ENCODE measurements at regions not wholly inside any gene's neighbourhood (a gene's known extent, or its start where the extent isn't known, plus 50 kb on each side); places are given as distances from the start of the nearest gene placed in this dataset.
"Not testable (repeated sequence)": the region's sequence is repeated elsewhere in the genome, so short reads cannot be mapped to it uniquely, and the experiment has no call there.

GRCh38 chr4:32929796-32930699, 2209.9 kb downstream of the PCDH7 start:
- H3K27ac ChIP-seq (ENCODE audit: low read length): no peak overlapping the region
- no peaks in the 10 kb centered on the region for H3K36me3 ChIP-seq (ENCODE audit: control insufficient read depth, insufficient read depth, low read length)
- H3K27me3 ChIP-seq (ENCODE audit: control insufficient read depth, insufficient read depth, low read length): no peaks in the 10 kb centered on the region
- H3K9me3 ChIP-seq (ENCODE audit: control insufficient read depth, insufficient read depth, low read length): no peaks in the 10 kb centered on the region
- no CpG with 5 or more reads among the region's 4 CpGs for WGBS (ENCODE audit: insufficient coverage, insufficient read length)
- DNase-seq (ENCODE audit: low read depth, low spot score): no peak
- no peaks in the 10 kb centered on the region; the same call in 1 of the 2 replicates for H3K4me1 ChIP-seq (ENCODE audit: control insufficient read depth, insufficient read depth, low read length)
- no peak overlapping the region for H3K4me3 ChIP-seq (ENCODE audit: low read length)

- no peaks in the 10 kb centered on the region for H3K36me3 ChIP-seq (ENCODE audit: control insufficient read depth, insufficient read depth, low read length)
- WGBS (ENCODE audit: insufficient coverage, insufficient read length): no CpG with 5 or more reads among the region's 1 CpG
Measured at GRCh38 chr4:32930700-32931099, 2210.5 kb downstream of the PCDH7 start.

GRCh38 chr4:32931475-32931874, 2211.3 kb downstream of the PCDH7 start:
- H3K4me1 ChIP-seq (ENCODE audit: control insufficient read depth, insufficient read depth, low read length): no peaks in the 10 kb centered on the region; the same call in 1 of the 2 replicates
- H3K4me3 ChIP-seq (ENCODE audit: low read length): no peak overlapping the region
- no CpG with 5 or more reads among the region's 3 CpGs for WGBS (ENCODE audit: insufficient coverage, insufficient read length)
- no peak overlapping the region for H3K27ac ChIP-seq (ENCODE audit: low read length)
- no peaks in the 10 kb centered on the region for H3K27me3 ChIP-seq (ENCODE audit: control insufficient read depth, insufficient read depth, low read length)
- DNase-seq (ENCODE audit: low read depth, low spot score): no peak
- no peaks in the 10 kb centered on the region for H3K9me3 ChIP-seq (ENCODE audit: control insufficient read depth, insufficient read depth, low read length)
- no peaks in the 10 kb centered on the region for H3K36me3 ChIP-seq (ENCODE audit: control insufficient read depth, insufficient read depth, low read length)

More at GRCh38 chr4:32930700-32931099, 2210.5 kb downstream of the PCDH7 start:
- Histone ChIP-seq H3K27me3 (ENCODE audit: control insufficient read depth, insufficient read depth, low read length) (no peaks in the 10 kb centered on the region), H3K4me1 (ENCODE audit: control insufficient read depth, insufficient read depth, low read length) (no peaks in the 10 kb centered on the region; the same call in 1 of the 2 replicates), H3K9me3 (ENCODE audit: control insufficient read depth, insufficient read depth, low read length) (no peaks in the 10 kb centered on the region), H3K27ac (ENCODE audit: low read length) (no peak overlapping the region), H3K4me3 (ENCODE audit: low read length) (no peak overlapping the region)
- DNase-seq (ENCODE audit: low read depth, low spot score): no peak

- no peak for DNase-seq (ENCODE audit: low read depth, low spot score)
- H3K36me3 ChIP-seq (ENCODE audit: control insufficient read depth, insufficient read depth, low read length): no peaks in the 10 kb centered on the region
- no peaks in the 10 kb centered on the region; the same call in 1 of the 2 replicates for H3K4me1 ChIP-seq (ENCODE audit: control insufficient read depth, insufficient read depth, low read length)
- no peak overlapping the region for H3K4me3 ChIP-seq (ENCODE audit: low read length)
- no peaks in the 10 kb centered on the region for H3K9me3 ChIP-seq (ENCODE audit: control insufficient read depth, insufficient read depth, low read length)
- H3K27me3 ChIP-seq (ENCODE audit: control insufficient read depth, insufficient read depth, low read length): no peaks in the 10 kb centered on the region
- no peak overlapping the region for H3K27ac ChIP-seq (ENCODE audit: low read length)
Measured at GRCh38 chr4:32932156-32932555, 2212.0 kb downstream of the PCDH7 start.

DNA sequence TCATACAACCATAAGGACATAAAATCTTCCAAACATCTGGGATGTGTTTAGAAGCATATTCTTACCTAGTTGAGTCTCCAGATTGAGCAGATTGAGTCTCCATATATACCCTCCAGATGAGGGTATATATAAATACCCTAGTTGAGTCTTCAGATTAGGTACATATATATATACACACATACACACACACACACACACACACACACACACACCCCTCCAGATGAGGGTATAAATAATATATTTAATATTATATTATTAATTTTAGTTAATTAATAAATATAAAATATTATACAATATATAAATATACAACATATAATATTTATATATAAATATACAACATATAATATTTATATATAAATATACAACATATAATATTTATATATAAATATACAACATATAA, 2219.1 kb downstream of the PCDH7 start:
- not testable (repeated sequence) for H3K9me3 ChIP-seq (ENCODE audit: control insufficient read depth, insufficient read depth, low read length); H3K36me3 ChIP-seq (ENCODE audit: control insufficient read depth, insufficient read depth, low read length); H3K4me3 ChIP-seq (ENCODE audit: low read length); DNase-seq (ENCODE audit: low read depth, low spot score); H3K27ac ChIP-seq (ENCODE audit: low read length); H3K4me1 ChIP-seq (ENCODE audit: control insufficient read depth, insufficient read depth, low read length); H3K27me3 ChIP-seq (ENCODE audit: control insufficient read depth, insufficient read depth, low read length)

DNA sequence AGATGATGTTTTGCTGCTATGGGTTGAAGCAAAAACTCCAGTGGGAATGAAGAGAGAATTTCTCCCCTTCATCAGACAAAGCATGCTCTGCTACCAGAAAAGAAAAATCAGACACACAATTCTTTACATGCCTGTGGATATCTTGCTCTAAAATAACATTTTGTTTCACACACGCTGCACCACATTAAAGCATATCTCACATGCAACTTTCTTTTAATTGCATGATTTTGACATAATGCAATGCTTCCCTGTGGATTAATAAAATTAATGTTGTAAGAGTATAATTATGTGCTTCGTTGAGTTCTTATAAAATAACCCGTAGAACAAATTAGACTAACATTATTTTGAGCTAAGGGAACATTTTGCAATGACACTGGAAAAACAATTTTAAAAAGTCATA, 2230.7 kb downstream of the PCDH7 start:
- no peak overlapping the region for H3K4me3 ChIP-seq (ENCODE audit: low read length)
- no peaks in the 10 kb centered on the region for H3K36me3 ChIP-seq (ENCODE audit: control insufficient read depth, insufficient read depth, low read length)
- no peaks in the 10 kb centered on the region for H3K4me1 ChIP-seq (ENCODE audit: control insufficient read depth, insufficient read depth, low read length)
- H3K9me3 ChIP-seq (ENCODE audit: control insufficient read depth, insufficient read depth, low read length): no peaks in the 10 kb centered on the region
- WGBS (ENCODE audit: insufficient coverage, insufficient read length): no CpG with 5 or more reads among the region's 3 CpGs
- no peak overlapping the region for H3K27ac ChIP-seq (ENCODE audit: low read length)
- DNase-seq (ENCODE audit: low read depth, low spot score): no peak
- H3K27me3 ChIP-seq (ENCODE audit: control insufficient read depth, insufficient read depth, low read length): no peaks in the 10 kb centered on the region

- Histone ChIP-seq H3K9me3 (ENCODE audit: control insufficient read depth, insufficient read depth, low read length) (no peaks in the 10 kb centered on the region), H3K4me1 (ENCODE audit: control insufficient read depth, insufficient read depth, low read length) (no peaks in the 10 kb centered on the region), H3K27me3 (ENCODE audit: control insufficient read depth, insufficient read depth, low read length) (no peaks in the 10 kb centered on the region), H3K27ac (ENCODE audit: low read length) (no peak overlapping the region), H3K36me3 (ENCODE audit: control insufficient read depth, insufficient read depth, low read length) (no peaks in the 10 kb centered on the region), H3K4me3 (ENCODE audit: low read length) (no peak overlapping the region)
- WGBS (ENCODE audit: insufficient coverage, insufficient read length): no CpG with 5 or more reads among the region's 2 CpGs
- no peak for DNase-seq (ENCODE audit: low read depth, low spot score)
Measured at GRCh38 chr4:32958586-32958985, 2238.4 kb downstream of the PCDH7 start.

GRCh38 chr4:32962100-32962499, 2241.9 kb downstream of the PCDH7 start:
- WGBS (ENCODE audit: insufficient coverage, insufficient read length): no CpG with 5 or more reads among the region's 2 CpGs
- H3K36me3 ChIP-seq (ENCODE audit: control insufficient read depth, insufficient read depth, low read length): no peaks in the 10 kb centered on the region
- H3K9me3 ChIP-seq (ENCODE audit: control insufficient read depth, insufficient read depth, low read length): no peaks in the 10 kb centered on the region
- no peak for DNase-seq (ENCODE audit: low read depth, low spot score)
- H3K4me3 ChIP-seq (ENCODE audit: low read length): no peak overlapping the region
- no peaks in the 10 kb centered on the region for H3K4me1 ChIP-seq (ENCODE audit: control insufficient read depth, insufficient read depth, low read length)
- H3K27ac ChIP-seq (ENCODE audit: low read length): no peak overlapping the region
- no peaks in the 10 kb centered on the region for H3K27me3 ChIP-seq (ENCODE audit: control insufficient read depth, insufficient read depth, low read length)

DNA sequence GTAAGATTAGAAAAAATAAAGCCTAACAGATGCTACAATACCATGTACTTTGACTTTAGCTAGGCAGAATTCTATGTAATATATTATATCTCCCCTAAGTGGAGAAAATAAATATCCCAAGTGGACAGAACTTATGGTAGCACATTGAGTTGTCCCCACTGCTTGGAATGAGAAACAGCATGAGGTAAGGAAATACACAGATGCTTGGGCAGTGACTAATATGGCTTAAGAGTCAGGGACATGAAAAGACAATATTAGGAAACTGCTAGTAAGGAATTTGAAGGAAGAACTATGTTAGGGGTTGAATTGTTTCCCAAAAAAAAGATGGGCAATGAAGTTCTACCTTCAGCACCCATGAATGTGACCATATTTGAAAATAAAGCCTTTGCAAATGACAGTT, 2265.1 kb downstream of the PCDH7 start:
- no peak for DNase-seq (ENCODE audit: low read depth, low spot score)
- H3K27me3 ChIP-seq (ENCODE audit: control insufficient read depth, insufficient read depth, low read length): no peaks in the 10 kb centered on the region
- no peaks in the 10 kb centered on the region for H3K36me3 ChIP-seq (ENCODE audit: control insufficient read depth, insufficient read depth, low read length)
- no peak overlapping the region for H3K27ac ChIP-seq (ENCODE audit: low read length)
- no peaks in the 10 kb centered on the region for H3K9me3 ChIP-seq (ENCODE audit: control insufficient read depth, insufficient read depth, low read length)
- no peaks in the 10 kb centered on the region for H3K4me1 ChIP-seq (ENCODE audit: control insufficient read depth, insufficient read depth, low read length)
- H3K4me3 ChIP-seq (ENCODE audit: low read length): no peak overlapping the region

DNA sequence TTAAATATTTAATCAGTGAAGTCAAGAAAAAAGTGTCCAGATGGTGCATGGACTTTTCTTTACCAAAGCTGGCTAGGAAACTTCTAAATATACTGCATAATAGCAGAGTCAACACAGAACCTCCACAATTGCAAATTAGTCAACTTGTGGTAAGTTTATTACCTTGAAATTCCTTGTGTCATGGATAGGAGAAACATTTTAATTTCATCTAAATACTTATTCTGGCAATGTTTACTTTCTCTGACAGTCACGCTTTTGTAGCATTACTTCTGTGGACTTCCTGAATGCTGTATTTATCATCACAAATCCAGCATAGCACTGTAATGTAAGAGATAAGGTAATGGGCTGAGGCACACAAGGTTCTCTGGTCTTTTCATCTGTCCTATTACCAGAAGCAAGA, 2266.1 kb downstream of the PCDH7 start:
- no peaks in the 10 kb centered on the region for H3K4me1 ChIP-seq (ENCODE audit: control insufficient read depth, insufficient read depth, low read length)
- no CpG with 5 or more reads among the region's 1 CpG for WGBS (ENCODE audit: insufficient coverage, insufficient read length)
- no peaks in the 10 kb centered on the region for H3K9me3 ChIP-seq (ENCODE audit: control insufficient read depth, insufficient read depth, low read length)
- no peak for DNase-seq (ENCODE audit: low read depth, low spot score)
- H3K27ac ChIP-seq (ENCODE audit: low read length): no peak overlapping the region
- H3K4me3 ChIP-seq (ENCODE audit: low read length): no peak overlapping the region
- no peaks in the 10 kb centered on the region for H3K27me3 ChIP-seq (ENCODE audit: control insufficient read depth, insufficient read depth, low read length)
- H3K36me3 ChIP-seq (ENCODE audit: control insufficient read depth, insufficient read depth, low read length): no peaks in the 10 kb centered on the region

DNA sequence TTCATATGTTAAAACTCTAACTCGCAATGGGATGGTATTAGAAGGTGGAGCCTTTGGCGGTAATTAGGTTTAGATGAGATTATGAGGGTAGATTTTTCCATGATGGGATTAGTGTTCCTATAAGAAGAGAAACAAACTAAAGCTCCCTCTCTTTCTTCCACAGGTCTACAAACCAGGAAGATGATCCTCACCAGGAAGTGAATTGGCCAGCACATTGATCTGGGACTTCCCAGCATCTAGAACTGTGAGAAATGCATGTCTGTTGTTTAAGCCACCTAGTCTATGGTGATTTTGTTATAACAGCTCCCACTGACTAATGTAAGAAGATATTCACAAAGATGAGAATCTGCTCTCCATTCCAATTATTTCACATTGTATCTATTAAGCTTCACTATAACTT, 2266.9 kb downstream of the PCDH7 start:
- H3K36me3 ChIP-seq (ENCODE audit: control insufficient read depth, insufficient read depth, low read length): no peaks in the 10 kb centered on the region
- H3K27ac ChIP-seq (ENCODE audit: low read length): no peak overlapping the region
- no peak overlapping the region for H3K4me3 ChIP-seq (ENCODE audit: low read length)
- no peaks in the 10 kb centered on the region for H3K4me1 ChIP-seq (ENCODE audit: control insufficient read depth, insufficient read depth, low read length)
- no peaks in the 10 kb centered on the region for H3K9me3 ChIP-seq (ENCODE audit: control insufficient read depth, insufficient read depth, low read length)
- no peak for DNase-seq (ENCODE audit: low read depth, low spot score)
- no CpG with 5 or more reads among the region's 2 CpGs for WGBS (ENCODE audit: insufficient coverage, insufficient read length)
- no peaks in the 10 kb centered on the region for H3K27me3 ChIP-seq (ENCODE audit: control insufficient read depth, insufficient read depth, low read length)

Measured in iPS DF 6.9 (cell line).